Hypothalamus (tissue), 51 donors: ENCODE measurements at regions not wholly inside any gene's neighbourhood (a gene's known extent, or its start where the extent isn't known, plus 50 kb on each side); places are given as distances from the start of the nearest gene placed in this dataset.

ENCODE experiments used
- DNase-seq, 51 donors: peaks; one replicate each; lab custom pipeline; 2025; lab: John Stamatoyannopoulos, UW

DNA sequence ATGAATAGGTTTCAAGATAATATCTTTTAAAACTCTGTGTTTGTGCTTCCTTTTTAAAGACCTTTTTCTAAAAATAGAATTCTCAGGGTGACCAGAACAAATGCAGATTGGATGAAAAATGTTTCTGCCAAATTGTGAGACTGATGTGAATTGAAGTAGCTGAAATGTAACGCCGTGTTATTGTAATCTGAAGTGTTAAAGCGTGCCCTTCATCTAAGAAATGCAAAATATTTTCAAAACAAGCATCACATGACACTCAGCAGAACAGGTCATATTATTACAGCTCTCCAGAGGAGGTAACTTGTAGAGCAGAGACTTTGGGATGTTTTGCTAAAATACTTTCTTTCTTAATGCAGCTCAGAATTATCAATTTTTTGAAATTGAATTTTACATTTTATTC lies 90.0 kb upstream of the PLEKHA5 start:
- no peak for DNase-seq

DNA sequence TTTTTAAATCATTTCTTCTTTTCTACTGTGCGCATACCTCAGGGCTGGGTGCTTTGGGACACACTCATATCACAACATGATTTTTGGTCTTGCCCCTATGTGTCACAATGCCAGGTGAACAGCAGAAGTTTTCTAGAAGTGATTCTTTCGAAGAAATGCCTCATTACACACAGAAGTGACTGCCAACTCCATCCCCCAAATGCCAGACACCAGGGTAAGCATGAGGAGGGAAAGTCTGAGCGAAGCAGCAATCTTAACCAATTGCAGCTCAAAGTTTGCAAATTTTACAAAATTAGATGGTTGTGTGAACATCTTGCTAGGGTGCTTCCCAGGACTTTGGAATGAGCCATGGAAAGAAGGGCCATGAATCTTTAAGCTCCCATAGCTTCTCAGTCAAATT lies 87.3 kb upstream of the PLEKHA5 start:
- DNase-seq = no peak

DNA sequence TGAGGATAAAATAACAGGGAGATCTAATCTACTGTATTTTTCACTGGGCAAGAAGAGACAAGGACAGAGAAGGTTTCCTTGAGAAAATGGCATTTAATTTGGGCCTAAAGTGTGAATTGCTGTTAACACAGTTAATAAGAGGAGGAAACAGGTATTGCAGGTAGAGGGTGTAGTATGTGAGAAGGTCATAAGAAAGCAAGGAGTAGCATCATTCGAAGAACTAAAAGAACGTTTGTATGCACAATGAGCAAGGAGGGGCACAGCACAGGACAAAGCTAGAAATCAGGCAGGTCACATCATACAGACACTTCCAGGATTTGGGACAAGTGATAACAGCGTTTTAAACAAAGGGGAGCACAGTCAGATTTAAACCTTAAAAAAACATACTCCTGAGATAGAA lies 85.1 kb upstream of the PLEKHA5 start:
- DNase-seq = no peak

GRCh38 chr12:19044891-19045290 lies 84.6 kb upstream of the PLEKHA5 start:
- DNase-seq = no peak

GRCh38 chr12:19045426-19045825 lies 84.1 kb upstream of the PLEKHA5 start:
- no peak for DNase-seq

GRCh38 chr12:19048943-19049342 lies 80.6 kb upstream of the PLEKHA5 start:
- no peak for DNase-seq

DNA sequence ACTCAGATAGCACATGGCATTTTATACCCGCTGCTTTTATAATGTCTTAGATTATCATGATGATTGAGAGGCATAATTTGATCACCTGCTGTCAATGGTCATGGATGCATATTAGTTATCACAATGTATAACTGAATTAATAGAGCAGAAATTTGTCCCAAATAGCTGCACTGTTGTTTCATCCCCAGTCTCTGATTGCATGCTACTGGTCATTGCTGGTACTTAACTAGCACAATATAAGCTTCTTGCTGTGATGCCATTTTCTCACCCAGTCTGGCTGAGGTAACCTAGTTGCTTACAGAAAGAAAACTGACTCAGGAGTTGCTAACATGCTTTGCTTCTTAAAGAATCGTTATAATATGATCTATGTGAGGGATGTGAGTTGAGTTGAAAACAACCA lies 76.8 kb upstream of the PLEKHA5 start:
- no peak for DNase-seq

DNA sequence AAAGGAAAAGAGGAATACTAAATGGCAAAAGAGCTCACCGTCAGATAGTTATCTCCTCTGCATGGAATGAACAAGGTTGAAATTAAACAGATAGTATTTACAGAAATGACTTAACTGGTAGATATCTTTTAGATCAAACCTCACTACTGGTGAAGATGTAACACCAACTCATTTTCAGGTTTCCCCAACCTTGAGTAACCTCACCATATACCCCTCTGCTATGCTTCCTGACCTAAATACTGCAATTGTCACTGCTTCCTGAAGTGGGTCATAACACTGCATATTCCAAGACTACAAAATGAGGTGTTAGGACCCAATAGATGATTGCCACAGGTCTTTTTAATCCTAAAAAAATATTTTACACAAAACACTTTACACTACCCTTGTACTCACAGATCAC lies 76.3 kb upstream of the PLEKHA5 start:
- DNase-seq = no peak

- DNase-seq = no peak
Observed at GRCh38 chr12:19054035-19054434, 75.5 kb upstream of the PLEKHA5 start.

- no peak for DNase-seq
Observed at GRCh38 chr12:19055589-19055988, 73.9 kb upstream of the PLEKHA5 start.

- no peak for DNase-seq
Observed at GRCh38 chr12:19058235-19059021, 71.1 kb upstream of the PLEKHA5 start.

DNA sequence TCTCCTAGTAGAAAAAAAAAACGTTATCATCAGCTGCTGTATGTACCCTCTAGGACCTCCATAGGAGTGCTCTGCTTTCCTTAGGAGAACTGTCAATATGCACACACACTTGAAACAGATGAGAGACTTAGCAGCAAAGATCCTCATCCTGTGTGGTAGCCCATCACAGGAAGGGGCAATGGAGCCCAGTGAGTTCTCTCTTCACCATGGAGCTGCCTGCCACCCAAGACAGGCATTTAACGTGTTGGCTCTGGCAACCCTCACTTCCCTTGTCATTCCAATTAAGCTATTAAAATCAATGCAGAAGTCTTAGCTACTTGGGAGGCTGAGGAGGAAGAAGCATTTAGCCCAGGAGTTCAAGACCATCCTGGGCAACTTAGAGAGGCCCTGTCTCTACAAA lies 64.8 kb upstream of the PLEKHA5 start:
- no peak for DNase-seq

GRCh38 chr12:19065223-19065622 lies 64.3 kb upstream of the PLEKHA5 start:
- no peak for DNase-seq

- no peak for DNase-seq
Observed at GRCh38 chr12:19065871-19066270, 63.7 kb upstream of the PLEKHA5 start.

DNA sequence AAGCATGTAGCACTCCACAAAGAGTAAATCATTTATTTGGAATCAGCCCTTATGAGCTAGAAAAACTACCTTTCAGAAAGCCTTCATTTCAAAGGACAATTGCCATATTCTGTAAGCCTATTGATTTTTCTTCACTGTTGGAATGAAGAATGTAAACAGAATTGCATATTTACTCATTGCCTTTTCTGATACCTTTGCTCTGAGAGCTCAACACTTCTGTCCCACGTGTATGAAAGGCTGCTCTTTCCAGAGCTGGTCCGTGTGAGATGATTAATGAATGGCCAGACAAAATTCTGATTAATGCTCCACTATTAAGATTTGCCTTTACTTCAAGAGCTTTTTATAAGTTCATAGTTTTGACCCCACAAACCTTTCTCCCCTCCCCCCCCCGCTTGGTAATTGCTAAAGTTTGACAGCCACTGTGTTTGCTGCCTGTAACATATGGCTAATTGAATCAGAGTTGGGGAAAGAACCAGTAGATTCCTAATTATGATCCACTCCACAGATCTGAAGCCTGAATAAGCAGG lies 63.0 kb upstream of the PLEKHA5 start:
- DNase-seq = no peak

GRCh38 chr12:19068137-19068536 lies 61.4 kb upstream of the PLEKHA5 start:
- DNase-seq = no peak

GRCh38 chr12:19070341-19070740 lies 59.2 kb upstream of the PLEKHA5 start:
- no peak for DNase-seq

- DNase-seq = no peak
Observed at GRCh38 chr12:19074700-19075099, 54.8 kb upstream of the PLEKHA5 start.

DNA sequence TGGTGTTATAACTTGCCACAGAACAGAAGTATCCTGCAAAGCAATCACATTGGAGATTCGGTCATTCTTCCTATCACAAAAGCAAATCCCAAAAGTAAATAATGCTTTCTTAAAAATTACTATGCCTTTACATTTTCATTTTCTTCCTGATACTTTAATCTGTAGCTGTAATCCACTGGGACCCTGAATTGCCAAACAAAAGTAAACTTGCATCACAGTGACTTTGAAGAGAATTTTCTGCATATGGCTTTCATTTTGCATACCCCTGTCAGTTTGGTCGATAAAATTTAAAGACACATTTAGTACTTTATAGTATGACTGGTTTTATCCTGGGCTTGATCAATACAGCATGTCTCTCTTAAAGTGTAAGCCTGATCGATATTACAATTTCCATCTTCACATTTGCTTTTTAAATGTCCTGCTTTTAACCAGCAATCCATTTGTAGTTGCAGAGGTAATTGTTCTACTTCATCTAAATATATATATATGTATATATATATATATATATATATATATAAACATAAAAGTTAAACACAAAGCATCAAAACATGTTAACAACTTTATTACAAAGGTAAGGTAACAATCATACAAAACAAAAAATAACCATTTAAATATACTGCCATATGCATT lies 53.7 kb upstream of the PLEKHA5 start:
- DNase-seq = no peak
